Subcutaneous abdominal adipose tissue (tissue), 5 donors: ENCODE measurements at regions not wholly inside any gene's neighbourhood (a gene's known extent, or its start where the extent isn't known, plus 50 kb on each side); places are given as distances from the start of the nearest gene placed in this dataset.

Experiments used
- H3K27ac ChIP-seq: one replicate; pipeline ENCODE4 v1.7.0; 2013; ENCODE audit warnings: low read depth, mild to moderate bottlenecking, inconsistent platforms, low read length, moderate library complexity
- H3K27me3 ChIP-seq, 5 donors: one replicate each; pipeline ENCODE4 v1.7.0; 2013; ENCODE audit warnings: low read length in 5 of 5, inconsistent platforms in 1 of 5; ENCODE audit not compliant: control insufficient read depth in 5 of 5, insufficient read depth in 4 of 5
- H3K36me3 ChIP-seq, 5 donors: one replicate each; pipeline ENCODE4 v1.7.0; 2013; ENCODE audit warnings: low read length in 5 of 5; ENCODE audit not compliant: control insufficient read depth in 5 of 5, insufficient read depth in 5 of 5
- H3K4me1 ChIP-seq, 5 donors: one replicate each; pipeline ENCODE4 v1.7.0; 2013; ENCODE audit warnings: low read length in 5 of 5, mild to moderate bottlenecking in 3 of 5, moderate library complexity in 1 of 5; ENCODE audit not compliant: control insufficient read depth in 5 of 5, insufficient read depth in 5 of 5
- H3K4me3 ChIP-seq, 5 donors: one replicate each; pipeline ENCODE4 v1.7.0; 2013; ENCODE audit warnings: low read length in 5 of 5, low read depth in 1 of 5
- H3K9ac ChIP-seq, 5 donors: one replicate each; pipeline ENCODE4 v1.7.0; 2013; ENCODE audit warnings: low read length in 5 of 5, mild to moderate bottlenecking in 4 of 5, moderate library complexity in 3 of 5
- H3K9me3 ChIP-seq, 5 donors: one replicate each; pipeline ENCODE4 v1.7.0; 2013; ENCODE audit warnings: low read length in 5 of 5; ENCODE audit not compliant: control insufficient read depth in 5 of 5
- donor health status: healthy.
- donor health status: healthy.
- donor health status: healthy.
- donor health status: healthy.
- donor health status: healthy.

DNA sequence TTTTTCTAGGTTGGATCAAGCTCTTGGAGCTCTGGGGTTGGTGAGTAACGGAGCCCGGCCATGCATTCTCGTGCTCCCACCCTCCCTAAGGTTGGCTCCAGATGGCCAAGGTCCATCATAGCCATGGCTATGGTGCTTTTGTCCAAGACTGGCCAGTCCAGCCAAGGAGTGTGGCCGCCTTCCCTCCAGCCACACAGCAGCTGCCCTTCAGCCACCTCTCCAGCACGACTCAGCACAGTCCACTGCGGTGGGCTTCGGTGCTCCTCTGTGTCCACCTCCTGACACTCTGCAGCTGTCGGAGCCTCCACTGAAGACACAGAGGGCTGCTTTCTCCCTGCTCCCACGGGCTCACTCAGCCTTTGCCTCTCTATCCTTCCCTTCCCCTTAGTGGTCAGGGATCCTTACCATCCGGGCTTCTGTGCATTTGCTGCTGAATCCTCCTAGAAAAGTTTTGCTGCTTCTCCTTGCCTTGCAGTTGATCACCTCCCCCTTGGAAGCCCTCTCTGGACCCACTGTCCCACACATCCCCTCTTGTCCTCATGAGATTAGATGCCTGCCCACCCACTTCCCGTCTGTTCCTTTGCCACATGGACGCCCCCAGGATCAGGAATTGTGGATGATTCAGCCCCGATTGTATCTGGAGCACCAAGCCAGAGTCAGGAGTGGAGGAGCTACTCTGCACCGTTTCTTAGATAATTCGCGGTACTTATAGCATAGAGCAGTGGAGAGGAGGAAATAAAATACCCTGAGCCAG is 177.1 kb upstream of the COPS8 start:
- Histone ChIP-seq H3K36me3 (no peaks in the 10 kb centered on the region), H3K27me3 (peaks cover 0 to 6% (median 4%) of the 10 kb centered on the region in 5 donors), H3K27ac (no peak overlapping the region), H3K4me1 (no peaks in the 10 kb centered on the region), H3K4me3 (no peak overlapping the region), H3K9me3 (no peaks in the 10 kb centered on the region), H3K9ac (no peak overlapping the region)

DNA sequence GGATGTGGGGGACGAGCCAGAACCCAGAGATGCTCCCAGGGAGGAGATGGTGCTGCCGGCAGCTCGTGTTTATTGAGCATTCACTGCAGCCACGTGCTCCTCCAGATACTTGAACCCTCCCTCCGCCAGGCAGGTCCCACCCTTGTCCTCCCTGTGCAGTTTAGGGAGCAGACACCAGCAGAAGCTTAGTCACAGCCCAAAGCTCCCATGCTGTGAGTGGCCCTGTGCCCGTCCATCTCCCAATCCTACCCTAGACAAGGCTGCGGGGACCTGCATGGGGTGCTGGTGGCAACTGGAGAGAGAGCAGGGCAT is 176.5 kb upstream of the COPS8 start:
- H3K27me3 ChIP-seq, result peaks cover 0 to 6% (median 4%) of the 10 kb centered on the region in 5 donors
- no peak overlapping the region for H3K9ac ChIP-seq
- H3K36me3 ChIP-seq, result no peaks in the 10 kb centered on the region
- H3K4me1 ChIP-seq, result no peaks in the 10 kb centered on the region
- H3K9me3 ChIP-seq, result no peaks in the 10 kb centered on the region
- no peak overlapping the region for H3K27ac ChIP-seq
- H3K4me3 ChIP-seq, result no peak overlapping the region

GRCh38 chr2:236909802-236910201 is 175.9 kb upstream of the COPS8 start:
- Histone ChIP-seq H3K27me3 (peaks cover 0 to 7% (median 5%) of the 10 kb centered on the region in 5 donors), H3K9me3 (no peaks in the 10 kb centered on the region), H3K4me1 (peaks cover 0 to 1% (median 0%) of the 10 kb centered on the region in 5 donors), H3K4me3 (no peak overlapping the region), H3K27ac (no peak overlapping the region), H3K9ac (no peak overlapping the region), H3K36me3 (no peaks in the 10 kb centered on the region)

DNA sequence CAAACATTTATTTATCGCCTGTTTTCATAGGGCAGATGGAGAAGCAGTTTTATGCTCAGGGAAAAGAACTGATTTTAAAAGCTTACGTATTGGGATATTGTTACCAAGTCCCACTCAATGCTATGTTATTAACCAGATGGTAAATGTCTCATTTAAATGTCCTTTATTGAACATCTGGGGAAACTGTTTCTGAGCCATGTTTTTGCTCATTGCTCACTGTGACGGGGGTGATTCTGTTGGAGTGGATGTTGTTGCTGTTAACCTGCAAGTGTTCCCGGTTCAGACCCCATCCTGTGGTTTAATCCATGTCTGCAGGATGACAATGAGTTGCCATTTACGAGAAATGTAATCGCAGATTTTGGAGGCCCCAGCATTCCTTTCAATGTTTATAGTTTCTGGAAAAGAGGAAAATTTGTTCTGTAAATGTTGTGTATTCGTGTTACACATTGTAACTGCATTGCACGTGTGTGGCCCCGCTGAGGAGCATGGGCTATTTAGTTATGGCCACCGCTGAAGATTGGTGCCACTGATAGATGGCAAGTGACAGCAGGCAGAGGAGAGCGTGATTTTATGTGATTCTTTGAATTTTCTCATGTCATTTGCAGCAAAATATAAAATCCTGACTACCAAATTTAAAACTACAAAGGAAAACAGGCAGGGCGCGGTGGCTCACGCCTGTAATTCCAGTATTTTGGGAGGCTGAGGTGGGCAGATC is 174.8 kb upstream of the COPS8 start:
- no peaks in the 10 kb centered on the region for H3K36me3 ChIP-seq
- H3K9ac ChIP-seq, result no peak overlapping the region
- H3K27me3 ChIP-seq, result peaks cover 0 to 7% (median 5%) of the 10 kb centered on the region in 5 donors
- H3K9me3 ChIP-seq, result no peaks in the 10 kb centered on the region
- peaks cover 0 to 5% (median 1%) of the 10 kb centered on the region in 5 donors for H3K4me1 ChIP-seq
- no peak overlapping the region for H3K4me3 ChIP-seq
- H3K27ac ChIP-seq, result no peak overlapping the region

- no peaks in the 10 kb centered on the region for H3K9me3 ChIP-seq
Observed at GRCh38 chr2:236912326-236913120, 173.2 kb upstream of the COPS8 start.

GRCh38 chr2:236915186-236915585 is 170.5 kb upstream of the COPS8 start:
- Histone ChIP-seq H3K4me1 (peaks cover 0 to 5% (median 1%) of the 10 kb centered on the region in 5 donors), H3K36me3 (no peaks in the 10 kb centered on the region), H3K9ac (no peak overlapping the region), H3K9me3 (no peaks in the 10 kb centered on the region), H3K27me3 (peaks cover 0 to 5% (median 2%) of the 10 kb centered on the region in 5 donors), H3K27ac (no peak overlapping the region), H3K4me3 (no peak overlapping the region)

More at GRCh38 chr2:236912326-236913120, 173.2 kb upstream of the COPS8 start:
- H3K4me3 ChIP-seq, result no peak overlapping the region
- H3K36me3 ChIP-seq, result no peaks in the 10 kb centered on the region
- no peak overlapping the region for H3K9ac ChIP-seq
- H3K4me1 ChIP-seq, result peaks cover 0 to 5% (median 1%) of the 10 kb centered on the region in 5 donors
- no peak overlapping the region for H3K27ac ChIP-seq
- H3K27me3 ChIP-seq, result peaks cover 0 to 7% (median 5%) of the 10 kb centered on the region in 5 donors

GRCh38 chr2:236915726-236916125 is 170.0 kb upstream of the COPS8 start:
- Histone ChIP-seq H3K9me3 (no peaks in the 10 kb centered on the region), H3K4me3 (no peak overlapping the region), H3K9ac (no peak overlapping the region), H3K27ac (no peak overlapping the region), H3K27me3 (peaks cover 0 to 5% (median 2%) of the 10 kb centered on the region in 5 donors), H3K36me3 (no peaks in the 10 kb centered on the region), H3K4me1 (peaks cover 0 to 5% (median 1%) of the 10 kb centered on the region in 5 donors)

- H3K27me3 ChIP-seq, result peaks cover 0 to 7% (median 2%) of the 10 kb centered on the region in 5 donors
- H3K27ac ChIP-seq, result no peak overlapping the region
- H3K4me1 ChIP-seq, result peaks cover 0 to 5% (median 1%) of the 10 kb centered on the region in 5 donors
- H3K9ac ChIP-seq, result no peak overlapping the region
- no peaks in the 10 kb centered on the region for H3K36me3 ChIP-seq
- no peak overlapping the region for H3K4me3 ChIP-seq
- H3K9me3 ChIP-seq, result no peaks in the 10 kb centered on the region
Observed at GRCh38 chr2:236916181-236916580, 169.5 kb upstream of the COPS8 start.

DNA sequence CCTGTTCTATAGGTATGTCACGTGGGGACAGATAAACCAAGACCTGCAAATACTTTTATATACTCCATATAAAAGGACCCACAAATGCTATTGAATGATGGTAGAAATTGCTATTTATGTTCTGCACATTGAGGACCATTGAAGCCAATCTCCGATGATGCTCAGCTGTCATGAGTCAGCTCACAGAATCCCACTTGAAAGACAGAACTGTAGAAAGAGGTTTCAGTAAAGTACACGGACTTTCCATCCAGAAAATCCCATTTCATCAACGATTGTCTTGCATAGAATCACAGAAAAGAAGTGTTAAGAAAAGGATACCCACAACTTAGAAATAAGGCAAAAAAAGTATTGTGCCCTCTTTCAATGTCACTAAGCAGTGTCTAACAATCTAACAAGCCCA is 169.0 kb upstream of the COPS8 start:
- H3K27ac ChIP-seq, result no peak overlapping the region
- H3K36me3 ChIP-seq, result no peaks in the 10 kb centered on the region
- H3K4me3 ChIP-seq, result no peak overlapping the region
- no peak overlapping the region for H3K9ac ChIP-seq
- H3K27me3 ChIP-seq, result peaks cover 0 to 8% (median 2%) of the 10 kb centered on the region in 5 donors
- H3K9me3 ChIP-seq, result no peaks in the 10 kb centered on the region
- peaks cover 0 to 5% (median 1%) of the 10 kb centered on the region in 5 donors for H3K4me1 ChIP-seq
